ENCODE measurements at regions not wholly inside any gene's neighbourhood (a gene's known extent, or its start where the extent isn't known, plus 50 kb on each side); places are given as distances from the start of the nearest gene placed in this dataset.

DNA sequence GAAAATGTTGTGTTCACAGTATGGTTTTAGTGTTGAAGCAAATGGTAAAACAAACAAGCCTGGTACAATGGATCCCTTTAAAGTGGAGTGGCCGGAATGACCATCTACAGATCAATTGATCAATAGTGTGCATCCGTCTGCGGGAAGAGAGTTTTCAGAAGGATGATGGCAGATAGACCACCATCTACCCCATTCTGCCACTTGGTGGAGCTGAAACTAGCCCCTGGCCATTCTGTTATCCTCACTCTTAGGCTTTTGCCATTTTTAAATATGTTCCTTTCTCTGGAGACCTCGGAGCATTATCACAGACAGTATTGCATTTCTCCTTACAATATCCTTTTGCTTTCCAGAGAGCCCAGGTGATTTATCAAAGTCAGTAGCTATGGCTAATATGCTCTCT lies 258.9 kb upstream of the CFAP20DC start:
- Histone ChIP-seq H2AFZ (ENCODE audit: low read depth, low read length) (no peak overlapping the region), H3K36me3 (ENCODE audit: insufficient read depth, low read length) (no peaks in the 10 kb centered on the region), H3K4me2 (ENCODE audit: low read length) (no peak overlapping the region), H3K4me3 (ENCODE audit: low read length) (no peak overlapping the region), H3K79me2 (replicated peaks; ENCODE audit: insufficient read depth, low read length) (no peaks in the 10 kb centered on the region), H4K20me1 (ENCODE audit: insufficient read depth) (no peaks in the 10 kb centered on the region), H3K27me3 (ENCODE audit: insufficient read depth, low read depth, low read length) (no peaks in the 10 kb centered on the region), H3K9ac (ENCODE audit: low read length) (no peak overlapping the region), H3K9me2 (ENCODE audit: insufficient read depth, low read length) (no peaks in the 10 kb centered on the region), H3K27ac (ENCODE audit: low read length) (no peak overlapping the region), H3K9me3 (ENCODE audit: low read length) (no peaks in the 10 kb centered on the region), H3F3A (ENCODE audit: insufficient read depth, low read length, poor library complexity, severe bottlenecking) (no peaks in the 10 kb centered on the region)
- TF ChIP-seq SMC3 (conservative IDR thresholded peaks at IDR 0.05; ENCODE audit: poor library complexity) (no peak), TAF1 (IDR thresholded peaks at IDR 0.05; ENCODE audit: low read depth) (no peak), RAD21 (conservative IDR thresholded peaks at IDR 0.05) (no peak), MXI1 (conservative IDR thresholded peaks at IDR 0.05; ENCODE audit: poor library complexity, severe bottlenecking) (no peak), EP300 (conservative IDR thresholded peaks at IDR 0.05; ENCODE audit: poor library complexity, severe bottlenecking) (no peak), EZH2 (IDR thresholded peaks at IDR 0.05; ENCODE audit: borderline replicate concordance, insufficient read depth, low read length, poor library complexity, severe bottlenecking) (no peak), POLR2AphosphoS5 (IDR thresholded peaks at IDR 0.05) (no peak)
- TF ChIP-seq, protein P1, sequence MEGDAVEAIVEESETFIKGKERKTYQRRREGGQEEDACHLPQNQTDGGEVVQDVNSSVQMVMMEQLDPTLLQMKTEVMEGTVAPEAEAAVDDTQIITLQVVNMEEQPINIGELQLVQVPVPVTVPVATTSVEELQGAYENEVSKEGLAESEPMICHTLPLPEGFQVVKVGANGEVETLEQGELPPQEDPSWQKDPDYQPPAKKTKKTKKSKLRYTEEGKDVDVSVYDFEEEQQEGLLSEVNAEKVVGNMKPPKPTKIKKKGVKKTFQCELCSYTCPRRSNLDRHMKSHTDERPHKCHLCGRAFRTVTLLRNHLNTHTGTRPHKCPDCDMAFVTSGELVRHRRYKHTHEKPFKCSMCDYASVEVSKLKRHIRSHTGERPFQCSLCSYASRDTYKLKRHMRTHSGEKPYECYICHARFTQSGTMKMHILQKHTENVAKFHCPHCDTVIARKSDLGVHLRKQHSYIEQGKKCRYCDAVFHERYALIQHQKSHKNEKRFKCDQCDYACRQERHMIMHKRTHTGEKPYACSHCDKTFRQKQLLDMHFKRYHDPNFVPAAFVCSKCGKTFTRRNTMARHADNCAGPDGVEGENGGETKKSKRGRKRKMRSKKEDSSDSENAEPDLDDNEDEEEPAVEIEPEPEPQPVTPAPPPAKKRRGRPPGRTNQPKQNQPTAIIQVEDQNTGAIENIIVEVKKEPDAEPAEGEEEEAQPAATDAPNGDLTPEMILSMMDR (IDR thresholded peaks at IDR 0.05; ENCODE audit: poor library complexity, severe bottlenecking) = no peak
- TF ChIP-seq, protein P2, sequence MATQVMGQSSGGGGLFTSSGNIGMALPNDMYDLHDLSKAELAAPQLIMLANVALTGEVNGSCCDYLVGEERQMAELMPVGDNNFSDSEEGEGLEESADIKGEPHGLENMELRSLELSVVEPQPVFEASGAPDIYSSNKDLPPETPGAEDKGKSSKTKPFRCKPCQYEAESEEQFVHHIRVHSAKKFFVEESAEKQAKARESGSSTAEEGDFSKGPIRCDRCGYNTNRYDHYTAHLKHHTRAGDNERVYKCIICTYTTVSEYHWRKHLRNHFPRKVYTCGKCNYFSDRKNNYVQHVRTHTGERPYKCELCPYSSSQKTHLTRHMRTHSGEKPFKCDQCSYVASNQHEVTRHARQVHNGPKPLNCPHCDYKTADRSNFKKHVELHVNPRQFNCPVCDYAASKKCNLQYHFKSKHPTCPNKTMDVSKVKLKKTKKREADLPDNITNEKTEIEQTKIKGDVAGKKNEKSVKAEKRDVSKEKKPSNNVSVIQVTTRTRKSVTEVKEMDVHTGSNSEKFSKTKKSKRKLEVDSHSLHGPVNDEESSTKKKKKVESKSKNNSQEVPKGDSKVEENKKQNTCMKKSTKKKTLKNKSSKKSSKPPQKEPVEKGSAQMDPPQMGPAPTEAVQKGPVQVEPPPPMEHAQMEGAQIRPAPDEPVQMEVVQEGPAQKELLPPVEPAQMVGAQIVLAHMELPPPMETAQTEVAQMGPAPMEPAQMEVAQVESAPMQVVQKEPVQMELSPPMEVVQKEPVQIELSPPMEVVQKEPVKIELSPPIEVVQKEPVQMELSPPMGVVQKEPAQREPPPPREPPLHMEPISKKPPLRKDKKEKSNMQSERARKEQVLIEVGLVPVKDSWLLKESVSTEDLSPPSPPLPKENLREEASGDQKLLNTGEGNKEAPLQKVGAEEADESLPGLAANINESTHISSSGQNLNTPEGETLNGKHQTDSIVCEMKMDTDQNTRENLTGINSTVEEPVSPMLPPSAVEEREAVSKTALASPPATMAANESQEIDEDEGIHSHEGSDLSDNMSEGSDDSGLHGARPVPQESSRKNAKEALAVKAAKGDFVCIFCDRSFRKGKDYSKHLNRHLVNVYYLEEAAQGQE (IDR thresholded peaks at IDR 0.05; ENCODE audit: borderline replicate concordance) = no peak

DNA sequence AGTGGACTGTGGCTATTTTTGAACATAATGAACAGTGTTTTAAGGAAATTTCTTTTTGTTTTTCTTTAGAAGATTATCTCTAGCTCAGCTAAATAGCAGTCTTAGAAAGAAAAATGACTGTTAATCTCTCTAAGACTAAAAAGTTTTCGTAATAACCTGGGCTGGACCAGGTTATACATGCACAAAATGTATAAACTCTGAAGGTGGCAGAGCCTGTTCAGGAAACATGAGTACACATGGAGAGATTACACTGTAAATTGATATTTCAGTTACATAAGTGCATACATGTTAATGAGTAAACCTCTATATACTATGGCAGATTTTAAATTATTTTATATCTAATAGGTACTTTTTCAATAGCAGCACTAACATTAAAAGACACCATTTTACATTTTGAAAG lies 258.2 kb upstream of the CFAP20DC start:
- Histone ChIP-seq H3K9me2 (ENCODE audit: insufficient read depth, low read length) (no peaks in the 10 kb centered on the region), H3K27ac (ENCODE audit: low read length) (no peak overlapping the region), H3F3A (ENCODE audit: insufficient read depth, low read length, poor library complexity, severe bottlenecking) (no peaks in the 10 kb centered on the region), H3K9ac (ENCODE audit: low read length) (no peak overlapping the region), H3K27me3 (ENCODE audit: insufficient read depth, low read depth, low read length) (no peaks in the 10 kb centered on the region), H4K20me1 (ENCODE audit: insufficient read depth) (no peaks in the 10 kb centered on the region), H3K4me3 (ENCODE audit: low read length) (no peak overlapping the region), H3K9me3 (ENCODE audit: low read length) (no peaks in the 10 kb centered on the region), H3K4me2 (ENCODE audit: low read length) (no peak overlapping the region), H3K79me2 (replicated peaks; ENCODE audit: insufficient read depth, low read length) (no peaks in the 10 kb centered on the region), H3K36me3 (ENCODE audit: insufficient read depth, low read length) (no peaks in the 10 kb centered on the region), H2AFZ (ENCODE audit: low read depth, low read length) (no peak overlapping the region)
- TF ChIP-seq RAD21 (conservative IDR thresholded peaks at IDR 0.05) (no peak), SMC3 (conservative IDR thresholded peaks at IDR 0.05; ENCODE audit: poor library complexity) (no peak)
- TF ChIP-seq, protein P2 (IDR thresholded peaks at IDR 0.05; ENCODE audit: borderline replicate concordance) = no peak

All from neural cell (in vitro differentiated cells).